GM18502 (cell line): ENCODE measurements at regions not wholly inside any gene's neighbourhood (a gene's known extent, or its start where the extent isn't known, plus 50 kb on each side); places are given as distances from the start of the nearest gene placed in this dataset.
"Not testable (repeated sequence)": the region's sequence is repeated elsewhere in the genome, so short reads cannot be mapped to it uniquely, and the experiment has no call there.

Experiments
- ATAC-seq: cut with Tn5 transposase; IDR thresholded peaks from one replicate; pipeline ENCODE4 v1.9.1; 2021; ENCODE audit warnings: mild to moderate bottlenecking; ENCODE audit not compliant: unreplicated experiment, poor library complexity

DNA sequence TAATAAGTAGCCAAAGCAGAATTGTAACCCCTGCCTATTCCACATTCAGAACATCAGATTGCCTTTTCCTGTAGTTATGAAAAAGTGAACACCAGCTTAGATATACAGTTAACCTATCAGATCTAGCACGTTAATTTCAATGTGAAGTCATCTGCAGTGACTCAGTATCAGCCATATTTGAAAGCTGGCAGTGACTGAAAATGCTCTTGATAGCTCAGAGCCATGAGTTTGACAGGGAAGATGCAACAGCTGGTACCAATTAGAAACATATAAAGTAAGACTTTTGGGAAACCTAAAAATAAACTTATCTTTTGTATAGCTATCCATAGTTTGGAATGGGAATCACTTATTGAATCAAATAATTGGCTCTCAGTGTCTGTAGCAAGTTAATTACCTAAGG, 284.1 kb upstream of the NPSR1 start:
- no peak for ATAC-seq

GRCh38 chr7:34382166-34382893, 275.7 kb upstream of the NPSR1 start:
- ATAC-seq: no peak

DNA sequence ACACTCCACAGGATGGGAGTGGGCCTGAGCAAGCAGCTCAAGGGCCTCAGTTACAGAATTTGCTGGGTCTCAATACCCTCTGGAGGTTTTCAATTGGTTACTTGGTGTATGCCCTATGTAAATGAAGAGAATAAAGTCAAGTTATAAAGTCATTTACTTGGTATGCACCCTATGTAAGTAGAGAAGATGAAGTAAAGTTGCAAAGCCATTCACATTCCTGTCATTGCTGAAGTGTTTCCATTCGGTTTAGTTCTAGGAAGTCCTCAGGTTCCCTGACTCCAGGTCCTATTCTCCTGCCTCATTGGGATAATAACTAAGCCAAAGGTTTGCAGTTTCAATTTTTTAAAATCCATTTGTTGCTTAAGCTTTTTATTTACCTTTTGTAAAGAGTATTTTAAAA, 272.6 kb upstream of the NPSR1 start:
- ATAC-seq: no peak

GRCh38 chr7:34389332-34390078, 268.5 kb upstream of the NPSR1 start:
- no peak for ATAC-seq

DNA sequence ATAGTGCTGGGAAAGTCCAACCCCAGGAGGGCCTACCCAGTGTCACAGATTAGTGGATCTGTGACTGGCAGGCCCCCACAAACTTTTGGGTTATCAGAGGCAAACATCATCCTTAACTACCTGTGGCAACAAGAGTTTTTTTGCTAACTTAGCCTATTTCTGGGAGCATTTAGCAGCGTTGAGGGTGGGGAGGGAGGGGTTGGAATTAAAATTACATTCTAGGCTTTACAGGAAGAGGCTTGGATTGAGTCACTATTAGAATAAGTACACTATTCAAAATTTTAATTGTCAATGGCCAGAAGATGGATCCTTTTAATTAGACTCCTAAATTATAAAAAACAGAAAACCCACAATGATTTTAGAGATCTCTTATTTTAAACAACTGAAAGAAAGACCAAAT, 267.9 kb upstream of the NPSR1 start:
- ATAC-seq: no peak

- ATAC-seq: no peak
Observed at GRCh38 chr7:34392972-34393371, 265.0 kb upstream of the NPSR1 start.

- no peak for ATAC-seq
Observed at GRCh38 chr7:34396437-34397064, 261.5 kb upstream of the NPSR1 start.

- no peak for ATAC-seq
Observed at GRCh38 chr7:34401776-34402175, 256.2 kb upstream of the NPSR1 start.

DNA sequence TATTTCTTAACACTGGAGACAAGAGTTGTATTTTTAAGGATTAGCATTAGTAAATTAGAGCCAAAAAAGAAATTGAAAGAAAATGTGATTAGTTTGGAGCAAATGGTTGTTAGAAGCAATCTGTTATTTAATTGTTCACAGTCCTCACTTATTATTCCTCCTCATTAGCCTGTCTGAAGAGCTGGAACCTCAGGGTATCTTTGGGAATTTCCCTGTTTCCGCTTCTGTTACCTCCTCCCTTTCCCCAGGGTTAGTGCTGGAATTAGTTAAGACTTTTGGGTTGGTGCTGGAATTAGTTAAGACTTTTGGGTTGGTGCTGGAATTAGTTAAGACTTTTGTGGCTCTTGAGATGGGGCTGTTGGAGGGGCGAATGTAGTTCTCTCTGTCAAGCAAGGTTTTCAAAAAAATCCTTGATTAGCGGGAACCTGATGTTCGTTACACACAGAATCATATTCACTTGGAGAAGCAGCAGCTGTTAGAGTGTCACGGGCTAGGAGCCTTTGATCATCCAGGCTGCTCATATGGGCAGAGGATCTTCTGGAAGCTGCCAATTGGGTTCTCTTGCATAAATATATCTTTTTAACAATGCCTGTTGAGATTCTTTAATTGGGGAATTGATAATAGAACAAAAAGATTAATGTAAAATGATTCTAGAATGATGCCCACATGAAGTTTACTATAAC, 251.0 kb upstream of the NPSR1 start:
- ATAC-seq: no peak

- ATAC-seq: no peak
Observed at GRCh38 chr7:34407586-34407985, 250.4 kb upstream of the NPSR1 start.

- no peak for ATAC-seq
Observed at GRCh38 chr7:34417781-34418180, 240.2 kb upstream of the NPSR1 start.

DNA sequence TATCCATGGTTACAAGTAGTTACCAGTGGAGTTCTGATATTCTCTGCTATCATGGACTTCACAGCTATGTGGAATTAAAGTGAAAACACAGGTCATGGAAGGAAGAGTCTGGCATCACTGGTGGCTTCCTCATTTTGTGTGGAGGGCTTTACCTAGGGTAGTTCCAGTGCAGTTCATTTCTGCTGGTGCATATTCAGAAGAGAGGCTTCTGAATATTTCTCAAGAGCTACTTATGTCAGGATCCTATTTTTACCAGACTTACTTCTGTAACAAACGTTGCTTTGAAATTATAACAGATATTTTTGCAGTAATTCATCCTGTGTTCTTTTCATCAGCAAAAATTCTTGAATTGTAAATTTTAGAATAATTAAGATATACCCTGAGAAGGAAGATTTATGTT, 236.5 kb upstream of the NPSR1 start:
- no peak for ATAC-seq

DNA sequence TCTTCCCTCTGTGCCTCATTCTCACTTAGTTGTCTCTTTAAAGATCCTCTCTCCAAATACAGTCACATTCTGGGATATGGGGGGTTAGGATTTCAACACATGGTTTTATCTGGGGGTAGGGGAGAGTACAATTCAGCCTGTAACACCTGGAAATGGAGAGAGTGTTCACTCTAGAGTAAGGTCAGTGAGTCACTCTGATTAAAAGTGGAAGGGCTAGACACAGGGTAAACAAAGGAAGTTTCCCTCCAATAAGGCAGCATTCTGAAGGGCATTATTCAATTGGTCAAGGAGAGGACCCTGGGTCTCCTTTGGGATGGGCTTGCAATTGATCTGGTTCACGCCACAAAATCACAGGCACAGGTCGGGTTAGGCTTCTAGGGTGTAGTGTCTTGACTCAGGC, 232.8 kb upstream of the NPSR1 start:
- no peak for ATAC-seq

DNA sequence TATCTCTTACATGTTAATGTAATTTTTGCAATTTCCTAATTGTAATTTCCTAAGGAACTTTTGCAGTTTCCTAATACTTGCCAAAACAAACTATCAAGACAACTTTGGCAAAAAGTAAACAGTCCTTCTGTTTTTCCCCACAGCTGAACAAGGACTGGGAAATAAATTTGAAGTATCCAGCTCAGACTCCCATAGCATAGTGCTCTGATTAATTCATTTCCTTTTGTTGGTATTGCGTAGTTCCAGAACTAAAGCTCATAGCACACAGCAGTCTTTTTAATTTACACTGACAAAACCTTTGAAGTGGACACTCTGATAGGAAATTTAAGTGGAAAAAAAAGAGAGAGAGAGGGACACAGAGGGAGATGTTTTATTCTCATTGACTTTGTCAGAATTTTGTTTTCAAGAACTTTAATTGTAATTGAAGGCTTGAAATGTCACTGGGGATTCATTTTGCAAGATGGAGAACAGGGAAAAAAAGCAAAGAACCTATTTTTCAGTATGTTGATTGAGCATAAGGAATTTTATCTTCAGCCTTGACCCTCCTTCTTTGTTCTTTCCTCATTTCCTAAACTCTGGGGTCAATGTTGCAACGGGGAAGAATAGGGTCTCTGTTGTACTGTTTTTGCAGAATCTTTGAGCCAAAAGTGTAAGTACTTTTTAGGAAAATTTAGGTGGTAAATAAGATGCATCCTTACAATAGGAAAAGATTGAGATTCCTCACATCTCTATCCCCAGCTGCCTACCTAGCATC, 232.2 kb upstream of the NPSR1 start:
- no peak for ATAC-seq

DNA sequence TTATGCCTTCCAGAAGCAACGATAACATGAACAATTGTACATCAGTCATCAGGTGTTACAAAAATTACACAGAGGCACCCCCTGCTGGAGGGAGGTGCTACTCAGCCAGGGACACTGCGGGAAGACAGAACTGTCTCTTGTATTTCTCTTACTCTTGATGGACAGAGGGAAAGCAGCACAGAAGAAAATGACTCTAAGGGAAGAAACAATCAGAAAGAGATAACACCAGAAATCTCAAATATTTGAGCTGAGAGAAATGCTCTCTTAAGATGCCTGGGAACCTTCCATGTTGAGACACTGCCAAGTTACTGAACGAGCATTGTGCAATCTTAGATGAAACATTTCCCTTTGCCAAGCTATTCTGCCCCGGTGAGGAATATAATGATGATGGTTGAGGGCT, 227.6 kb upstream of the NPSR1 start:
- no peak for ATAC-seq

DNA sequence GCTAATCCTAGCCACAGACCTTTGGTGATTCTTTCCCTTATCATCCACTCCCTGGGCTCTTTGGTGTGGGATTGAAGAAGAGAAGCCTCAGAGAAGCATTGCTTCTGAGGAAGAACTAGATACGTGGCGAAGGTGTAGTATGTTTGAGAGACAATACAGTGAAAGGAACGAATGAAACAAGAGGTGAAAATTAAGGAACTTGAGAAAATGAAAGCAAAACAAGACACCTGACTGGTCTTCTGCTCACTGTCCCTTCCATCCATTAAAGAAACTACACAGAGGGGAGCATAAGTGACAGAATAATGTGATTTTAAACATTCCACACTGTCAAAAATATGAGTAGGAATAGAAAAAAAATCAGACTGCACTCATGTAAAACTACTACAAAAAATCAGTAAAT, 219.6 kb upstream of the NPSR1 start:
- no peak for ATAC-seq

DNA sequence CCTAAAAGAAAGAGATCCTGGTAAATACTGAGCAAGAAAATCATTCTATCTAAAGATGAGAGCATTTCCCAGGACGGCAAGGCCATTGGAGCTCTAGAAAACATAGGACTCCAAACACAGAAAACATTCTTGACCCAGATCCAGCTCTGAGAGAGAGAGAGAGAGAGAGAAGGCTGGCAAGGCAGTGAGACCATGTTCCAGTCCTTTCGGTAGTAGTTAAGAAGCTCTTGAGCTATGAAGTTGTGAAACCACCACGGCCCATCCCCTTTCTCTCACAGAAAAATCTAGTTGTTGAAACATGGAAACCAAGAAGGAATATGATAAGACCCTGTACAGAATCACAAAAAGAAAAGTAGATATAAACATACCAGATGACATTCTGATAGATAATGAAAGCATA, 212.4 kb upstream of the NPSR1 start:
- no peak for ATAC-seq

- not testable (repeated sequence) for ATAC-seq
Observed at GRCh38 chr7:34448531-34448930, 209.5 kb upstream of the NPSR1 start.

GRCh38 chr7:34449765-34450164, 208.3 kb upstream of the NPSR1 start:
- no peak for ATAC-seq

- ATAC-seq: no peak
Observed at GRCh38 chr7:34451183-34451582, 206.8 kb upstream of the NPSR1 start.
